SK-N-SH (cell line): ENCODE measurements at regions not wholly inside any gene's neighbourhood (a gene's known extent, or its start where the extent isn't known, plus 50 kb on each side); places are given as distances from the start of the nearest gene placed in this dataset.

ENCODE experiments used
- CTCF ChIA-PET: fragments of 300-600, 350-600 bp; formaldehyde crosslinking; extraction: SDS; loops from one replicate; lab custom pipeline; 2021; lab: Yijun Ruan, JAX
- POLR2A ChIA-PET: fragments of 350-600 bp; sonication (Branson Sonifier 250); formaldehyde crosslinking; extraction: SDS; loops from one replicate; lab custom pipeline; 2020; ENCODE audit warnings: antibody characterized with exemption, inconsistent platforms; lab: Yijun Ruan, JAX
- DNase-seq: peaks from one replicate; pipeline ENCODE4 v3.0.0; 2012
- H2AFZ ChIP-seq: fragments of 200-600 bp; sonication (generic); 2 replicates; pipeline ENCODE4 v1.8.1; 2016; ENCODE audit warnings: antibody characterized with exemption, mild to moderate bottlenecking, low read depth
- H3F3A ChIP-seq: fragments of 200-600 bp; sonication (generic); replicated peaks from 2 replicates; pipeline ENCODE3; 2016; ENCODE audit warnings: antibody characterized with exemption, mild to moderate bottlenecking; ENCODE audit not compliant: insufficient read depth
- H3K27ac ChIP-seq, 2 experiments: fragments of 200-500 bp in 1 of 2; fragments of 200-600 bp in 1 of 2; sonication (Bioruptor generic) in 1 of 2; sonication (generic), shearing (Covaris generic) in 1 of 2; 2 replicates each; pipeline versions ENCODE4 v1.5.1 to v1.6.1; 2014 to 2016; ENCODE audit warnings: low read depth in 2 of 2, inconsistent platforms in 1 of 2, low read length in 1 of 2, mild to moderate bottlenecking in 1 of 2, mixed read lengths in 1 of 2
- H3K27me3 ChIP-seq: fragments of 200-600 bp; sonication (generic), shearing (Covaris generic); 2 replicates; pipeline ENCODE4 v1.6.1; 2016; ENCODE audit warnings: mixed run types; ENCODE audit not compliant: insufficient read depth
- H3K36me3 ChIP-seq, 2 experiments: fragments of 200-500 bp in 1 of 2; fragments of 200-600 bp in 1 of 2; sonication (Bioruptor generic) in 1 of 2; sonication (generic) in 1 of 2; replicated peaks in 1 of 2; 2 replicates each; pipeline versions ENCODE3 to v1.5.1; 2014 to 2016; ENCODE audit warnings: low read length in 1 of 2, mild to moderate bottlenecking in 1 of 2; ENCODE audit not compliant: insufficient read depth in 2 of 2, control insufficient read depth in 1 of 2
- H3K4me1 ChIP-seq, 2 experiments: fragments of 200-500 bp in 1 of 2; fragments of 200-600 bp in 1 of 2; sonication (Bioruptor generic) in 1 of 2; sonication (generic), shearing (Covaris generic) in 1 of 2; 2 replicates each; pipeline versions ENCODE4 v1.5.1 to v1.6.1; 2014 to 2016; ENCODE audit warnings: low read depth in 1 of 2, low read length in 1 of 2, mixed run types in 1 of 2; ENCODE audit not compliant: insufficient read depth in 2 of 2, control insufficient read depth in 1 of 2
- H3K4me2 ChIP-seq: fragments of 200-600 bp; sonication (generic), shearing (Covaris generic); 2 replicates; pipeline ENCODE4 v1.6.1; 2017; ENCODE audit warnings: mixed run types
- H3K4me3 ChIP-seq, 2 experiments: fragments of 200-500 bp in 1 of 2; fragments of 200-600 bp in 1 of 2; sonication (Bioruptor generic) in 1 of 2; sonication (generic), shearing (Covaris generic) in 1 of 2; 2 replicates each; pipeline versions ENCODE4 v1.5.1 to v1.8.1; 2014 to 2016; ENCODE audit warnings: low read depth in 2 of 2, inconsistent platforms in 1 of 2, low read length in 1 of 2, mild to moderate bottlenecking in 1 of 2, mixed read lengths in 1 of 2, moderate library complexity in 1 of 2
- H3K79me2 ChIP-seq: fragments of 200-600 bp; sonication (generic); 2 replicates; pipeline ENCODE4 v1.8.1; 2017; ENCODE audit warnings: mild to moderate bottlenecking; ENCODE audit not compliant: insufficient read depth
- H3K9ac ChIP-seq: fragments of 200-600 bp; sonication (generic); 2 replicates; pipeline ENCODE4 v1.6.1; 2017; ENCODE audit warnings: mixed run types
- H3K9me2 ChIP-seq: fragments of 200-600 bp; sonication (generic); 2 replicates; pipeline ENCODE4 v1.6.1; 2017; ENCODE audit warnings: mixed run types
- H3K9me3 ChIP-seq: fragments of 200-600 bp; sonication (generic); 2 replicates; pipeline ENCODE4 v1.6.1; 2017; ENCODE audit warnings: mixed run types, mild to moderate bottlenecking, moderate library complexity
- H4K20me1 ChIP-seq: fragments of 200-600 bp; sonication (generic); 2 replicates; pipeline ENCODE4 v1.6.1; 2017; ENCODE audit warnings: mild to moderate bottlenecking, mixed run types; ENCODE audit not compliant: insufficient read depth
- ELF1 ChIP-seq: IDR thresholded peaks from 2 replicates; pipeline ENCODE4 v1.4.0; 2012
- EP300 ChIP-seq, 2 experiments: IDR thresholded peaks; 2 replicates each; pipeline versions ENCODE4 v1.4.0 to v1.6.1; 2012; ENCODE audit warnings: borderline replicate concordance in 1 of 2, low read depth in 1 of 2, low read length in 1 of 2
- FOXJ3 ChIP-seq: sonication (generic); formaldehyde crosslinking; IDR thresholded peaks from 2 replicates; pipeline ENCODE4 v1.5.1; 2020; ENCODE audit warnings: mild to moderate bottlenecking, missing genetic modification reagents
- GATA2 ChIP-seq: sonication (generic); formaldehyde crosslinking; IDR thresholded peaks from 2 replicates; pipeline ENCODE4 v1.5.0; 2020; ENCODE audit warnings: mild to moderate bottlenecking, missing genetic modification reagents
- NFIC ChIP-seq: IDR thresholded peaks from 2 replicates; pipeline ENCODE4 v1.4.0; 2012; ENCODE audit warnings: borderline replicate concordance
- NRF1 ChIP-seq: IDR thresholded peaks from 2 replicates; pipeline ENCODE4 v1.6.1; 2012; ENCODE audit warnings: low read depth, mild to moderate bottlenecking, low read length
- POLR2AphosphoS5 ChIP-seq: IDR thresholded peaks from 2 replicates; pipeline ENCODE4 v1.6.1; 2012; ENCODE audit warnings: low read depth, low read length
- RAD21 ChIP-seq: IDR thresholded peaks from 2 replicates; pipeline ENCODE4 v1.6.1; 2012; ENCODE audit warnings: mild to moderate bottlenecking, low read length
- RCOR1 ChIP-seq: fragments of 150-350 bp; IDR thresholded peaks from 2 replicates; pipeline ENCODE4 v1.6.1; 2017; ENCODE audit warnings: antibody characterized with exemption, low read length
- RFX5 ChIP-seq: IDR thresholded peaks from 2 replicates; pipeline ENCODE4 v1.6.1; 2012; ENCODE audit warnings: mild to moderate bottlenecking, improper control_type of control experiment, low read length
- SMC3 ChIP-seq: IDR thresholded peaks from 2 replicates; pipeline ENCODE4 v1.6.1; 2012; ENCODE audit warnings: low read depth, low read length, improper control_type of control experiment
- TAF1 ChIP-seq: IDR thresholded peaks from 2 replicates; pipeline ENCODE4 v1.6.1; 2012; ENCODE audit warnings: low read depth, mild to moderate bottlenecking, low read length, moderate library complexity, borderline replicate concordance
- YY1 ChIP-seq: IDR thresholded peaks from 2 replicates; pipeline ENCODE4 v1.4.0; 2012; ENCODE audit warnings: low read depth, mild to moderate bottlenecking
- WGBS: methylation state at CpG from one replicate; pipeline ENCODE4 v1.1.6; 2017; ENCODE audit warnings: low lambda C conversion rate; 5-methylcytosine and 5-hydroxymethylcytosine counted together
- TF ChIP-seq, protein P1 (sequence below): IDR thresholded peaks from 2 replicates; pipeline ENCODE4 v1.6.1; 2012; ENCODE audit warnings: mild to moderate bottlenecking, low read depth, low read length, moderate library complexity
- TF ChIP-seq, protein P2 (sequence below): IDR thresholded peaks from 2 replicates; pipeline ENCODE4; 2012
- TF ChIP-seq, protein P3 (sequence below): fragments of 200-600 bp; sonication (generic); IDR thresholded peaks from 2 replicates; pipeline ENCODE4 v1.6.1; 2017; ENCODE audit warnings: antibody characterized with exemption, mild to moderate bottlenecking, moderate library complexity

DNA sequence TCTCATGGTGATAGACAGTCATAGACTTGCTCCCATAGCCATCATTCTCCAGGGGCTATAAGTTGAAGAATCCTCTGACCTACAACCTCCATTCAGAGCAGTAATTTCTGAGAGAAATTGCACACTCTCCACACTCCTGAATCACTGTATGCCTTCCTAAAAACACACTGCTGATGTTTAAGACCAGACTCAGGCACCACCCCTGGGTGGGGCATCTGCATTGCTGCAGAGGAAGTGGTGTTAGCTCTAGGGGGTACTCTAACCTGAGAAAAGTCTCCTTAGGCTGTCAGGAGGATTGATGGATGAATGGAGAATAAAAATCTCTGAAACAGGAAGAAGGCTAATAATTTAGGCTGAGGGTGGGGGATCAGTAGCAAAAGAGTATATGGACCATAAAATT lies 436.1 kb downstream of the DAD1 start:
- TF ChIP-seq NFIC (no peak), EP300 (IDR thresholded peaks at IDR 0.05; ENCODE audit: borderline replicate concordance in 1 of 2, low read depth in 1 of 2, low read length in 1 of 2) (no peak), POLR2AphosphoS5 (no peak)
- Histone ChIP-seq H3K9me3 (no peaks in the 10 kb centered on the region), H3K9ac (no peak overlapping the region), H3K4me1 (no peaks in the 10 kb centered on the region), H4K20me1 (no peaks in the 10 kb centered on the region), H3K4me3 (no peak overlapping the region), H3K36me3 (no peaks in the 10 kb centered on the region), H3K27ac (no peak overlapping the region), H3F3A (no peaks in the 10 kb centered on the region), H3K27me3 (no peaks in the 10 kb centered on the region), H3K9me2 (no peaks in the 10 kb centered on the region), H3K4me2 (no peak overlapping the region), H2AFZ (no peak overlapping the region), H3K79me2 (no peaks in the 10 kb centered on the region)
- CTCF ChIA-PET: interaction anchor here (1.5 kb wide), 1 partner anchor 21 kb away, joined by 3 read pairs; no protein-coding TSS in a partner anchor
- POLR2A ChIA-PET: no interaction called here
- no peak for DNase-seq

DNA sequence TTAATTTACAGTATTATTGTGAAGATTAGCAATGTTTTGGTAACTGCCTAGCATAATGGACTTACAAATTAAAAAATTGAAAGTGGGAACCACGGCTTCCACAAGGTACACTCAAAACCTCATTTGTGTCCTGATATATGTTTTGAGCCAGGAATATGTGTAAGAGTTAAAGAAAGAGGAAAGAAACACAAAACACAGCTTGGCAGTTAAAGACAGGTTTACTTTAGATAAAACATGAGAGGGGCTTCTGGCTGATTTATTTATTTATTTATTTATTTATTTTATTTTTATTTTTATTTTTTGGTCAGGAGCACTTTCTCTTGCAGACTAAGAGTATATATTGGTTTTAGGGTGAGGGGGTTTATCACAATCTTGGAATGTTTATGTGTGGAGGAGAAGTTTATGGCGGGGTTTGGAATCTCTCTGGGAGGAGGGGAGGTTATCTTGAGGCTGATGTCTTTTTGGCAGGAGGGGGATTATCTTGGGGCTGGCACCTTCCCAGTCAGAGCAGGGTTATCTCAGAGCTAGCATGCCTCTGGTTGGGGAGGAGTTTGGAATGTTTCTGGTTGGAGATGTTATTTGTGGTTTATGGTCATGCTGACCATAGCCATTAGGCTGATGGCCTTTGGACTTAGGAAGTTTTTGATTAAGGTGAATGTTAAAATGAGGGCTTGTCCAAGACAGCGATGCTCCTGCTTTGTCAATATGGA lies 436.7 kb downstream of the DAD1 start:
- Histone ChIP-seq H4K20me1 (no peaks in the 10 kb centered on the region), H3K9me3 (no peaks in the 10 kb centered on the region), H3K27ac (no peak overlapping the region), H3K79me2 (no peaks in the 10 kb centered on the region), H3F3A (no peaks in the 10 kb centered on the region), H3K27me3 (0 out of 2 replicates have a peak, but pooled peaks cover 3% of the 10 kb centered on the region), H3K36me3 (no peaks in the 10 kb centered on the region), H2AFZ (no peak overlapping the region), H3K9ac (no peak overlapping the region), H3K4me1 (no peaks in the 10 kb centered on the region), H3K4me2 (no peak overlapping the region), H3K9me2 (no peaks in the 10 kb centered on the region), H3K4me3 (no peak overlapping the region)
- TF ChIP-seq RAD21 (no peak), RFX5 (no peak), YY1 (no peak), POLR2AphosphoS5 (no peak), RCOR1 (no peak)
- ChIA-PET POLR2A (no interaction called here), CTCF (no interaction called here)
- under 1% methylated on average over 3 of the region's 3 CpGs for WGBS
- DNase-seq: no peak

DNA sequence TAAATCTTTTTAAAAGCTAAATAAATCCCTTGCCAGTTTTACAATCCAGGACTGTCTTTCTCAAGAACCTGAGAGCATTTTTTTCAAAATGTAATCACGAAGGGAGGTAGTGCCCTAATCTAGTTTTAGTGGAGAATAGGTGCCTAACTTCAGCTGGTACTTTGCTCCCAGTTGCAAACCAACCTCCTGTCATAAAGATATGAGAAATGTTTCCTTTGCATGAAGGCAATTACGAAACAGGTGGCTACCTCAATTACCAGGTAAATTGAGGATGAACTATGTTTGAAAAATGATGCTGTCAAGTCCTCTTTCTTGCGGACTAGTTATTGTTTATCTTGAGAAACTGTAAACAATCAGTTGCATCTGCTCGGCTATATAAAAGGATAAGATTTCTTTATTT lies 437.9 kb downstream of the DAD1 start:
- Histone ChIP-seq H4K20me1 (no peaks in the 10 kb centered on the region), H3K9me3 (no peaks in the 10 kb centered on the region), H2AFZ (no peak overlapping the region), H3K4me3 (no peak overlapping the region), H3K27ac (no peak overlapping the region), H3K9me2 (no peaks in the 10 kb centered on the region), H3K4me2 (no peak overlapping the region), H3F3A (no peaks in the 10 kb centered on the region), H3K36me3 (no peaks in the 10 kb centered on the region), H3K4me1 (no peaks in the 10 kb centered on the region), H3K79me2 (no peaks in the 10 kb centered on the region), H3K27me3 (0 out of 2 replicates have a peak, but pooled peaks cover 4% of the 10 kb centered on the region), H3K9ac (no peak overlapping the region)
- POLR2A ChIA-PET: no interaction called here
- no peak for DNase-seq
- TF ChIP-seq GATA2 (CRISPR knock-in tag) (no peak), TAF1 (no peak), YY1 (no peak), ELF1 (no peak), FOXJ3 (CRISPR knock-in tag) (no peak), RFX5 (no peak), NRF1 (no peak), SMC3 (no peak)
- TF ChIP-seq, protein P1, sequence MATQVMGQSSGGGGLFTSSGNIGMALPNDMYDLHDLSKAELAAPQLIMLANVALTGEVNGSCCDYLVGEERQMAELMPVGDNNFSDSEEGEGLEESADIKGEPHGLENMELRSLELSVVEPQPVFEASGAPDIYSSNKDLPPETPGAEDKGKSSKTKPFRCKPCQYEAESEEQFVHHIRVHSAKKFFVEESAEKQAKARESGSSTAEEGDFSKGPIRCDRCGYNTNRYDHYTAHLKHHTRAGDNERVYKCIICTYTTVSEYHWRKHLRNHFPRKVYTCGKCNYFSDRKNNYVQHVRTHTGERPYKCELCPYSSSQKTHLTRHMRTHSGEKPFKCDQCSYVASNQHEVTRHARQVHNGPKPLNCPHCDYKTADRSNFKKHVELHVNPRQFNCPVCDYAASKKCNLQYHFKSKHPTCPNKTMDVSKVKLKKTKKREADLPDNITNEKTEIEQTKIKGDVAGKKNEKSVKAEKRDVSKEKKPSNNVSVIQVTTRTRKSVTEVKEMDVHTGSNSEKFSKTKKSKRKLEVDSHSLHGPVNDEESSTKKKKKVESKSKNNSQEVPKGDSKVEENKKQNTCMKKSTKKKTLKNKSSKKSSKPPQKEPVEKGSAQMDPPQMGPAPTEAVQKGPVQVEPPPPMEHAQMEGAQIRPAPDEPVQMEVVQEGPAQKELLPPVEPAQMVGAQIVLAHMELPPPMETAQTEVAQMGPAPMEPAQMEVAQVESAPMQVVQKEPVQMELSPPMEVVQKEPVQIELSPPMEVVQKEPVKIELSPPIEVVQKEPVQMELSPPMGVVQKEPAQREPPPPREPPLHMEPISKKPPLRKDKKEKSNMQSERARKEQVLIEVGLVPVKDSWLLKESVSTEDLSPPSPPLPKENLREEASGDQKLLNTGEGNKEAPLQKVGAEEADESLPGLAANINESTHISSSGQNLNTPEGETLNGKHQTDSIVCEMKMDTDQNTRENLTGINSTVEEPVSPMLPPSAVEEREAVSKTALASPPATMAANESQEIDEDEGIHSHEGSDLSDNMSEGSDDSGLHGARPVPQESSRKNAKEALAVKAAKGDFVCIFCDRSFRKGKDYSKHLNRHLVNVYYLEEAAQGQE: no peak
- TF ChIP-seq, protein P2, sequence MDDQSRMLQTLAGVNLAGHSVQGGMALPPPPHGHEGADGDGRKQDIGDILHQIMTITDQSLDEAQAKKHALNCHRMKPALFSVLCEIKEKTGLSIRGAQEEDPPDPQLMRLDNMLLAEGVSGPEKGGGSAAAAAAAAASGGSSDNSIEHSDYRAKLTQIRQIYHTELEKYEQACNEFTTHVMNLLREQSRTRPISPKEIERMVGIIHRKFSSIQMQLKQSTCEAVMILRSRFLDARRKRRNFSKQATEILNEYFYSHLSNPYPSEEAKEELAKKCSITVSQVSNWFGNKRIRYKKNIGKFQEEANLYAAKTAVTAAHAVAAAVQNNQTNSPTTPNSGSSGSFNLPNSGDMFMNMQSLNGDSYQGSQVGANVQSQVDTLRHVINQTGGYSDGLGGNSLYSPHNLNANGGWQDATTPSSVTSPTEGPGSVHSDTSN: no peak
- TF ChIP-seq, protein P3, sequence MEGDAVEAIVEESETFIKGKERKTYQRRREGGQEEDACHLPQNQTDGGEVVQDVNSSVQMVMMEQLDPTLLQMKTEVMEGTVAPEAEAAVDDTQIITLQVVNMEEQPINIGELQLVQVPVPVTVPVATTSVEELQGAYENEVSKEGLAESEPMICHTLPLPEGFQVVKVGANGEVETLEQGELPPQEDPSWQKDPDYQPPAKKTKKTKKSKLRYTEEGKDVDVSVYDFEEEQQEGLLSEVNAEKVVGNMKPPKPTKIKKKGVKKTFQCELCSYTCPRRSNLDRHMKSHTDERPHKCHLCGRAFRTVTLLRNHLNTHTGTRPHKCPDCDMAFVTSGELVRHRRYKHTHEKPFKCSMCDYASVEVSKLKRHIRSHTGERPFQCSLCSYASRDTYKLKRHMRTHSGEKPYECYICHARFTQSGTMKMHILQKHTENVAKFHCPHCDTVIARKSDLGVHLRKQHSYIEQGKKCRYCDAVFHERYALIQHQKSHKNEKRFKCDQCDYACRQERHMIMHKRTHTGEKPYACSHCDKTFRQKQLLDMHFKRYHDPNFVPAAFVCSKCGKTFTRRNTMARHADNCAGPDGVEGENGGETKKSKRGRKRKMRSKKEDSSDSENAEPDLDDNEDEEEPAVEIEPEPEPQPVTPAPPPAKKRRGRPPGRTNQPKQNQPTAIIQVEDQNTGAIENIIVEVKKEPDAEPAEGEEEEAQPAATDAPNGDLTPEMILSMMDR: no peak
- 12% methylated on average over 4 of the region's 4 CpGs for WGBS
- CTCF ChIA-PET: no interaction called here
